ENCODE measurements at regions not wholly inside any gene's neighbourhood (a gene's known extent, or its start where the extent isn't known, plus 50 kb on each side); places are given as distances from the start of the nearest gene placed in this dataset.

DNA sequence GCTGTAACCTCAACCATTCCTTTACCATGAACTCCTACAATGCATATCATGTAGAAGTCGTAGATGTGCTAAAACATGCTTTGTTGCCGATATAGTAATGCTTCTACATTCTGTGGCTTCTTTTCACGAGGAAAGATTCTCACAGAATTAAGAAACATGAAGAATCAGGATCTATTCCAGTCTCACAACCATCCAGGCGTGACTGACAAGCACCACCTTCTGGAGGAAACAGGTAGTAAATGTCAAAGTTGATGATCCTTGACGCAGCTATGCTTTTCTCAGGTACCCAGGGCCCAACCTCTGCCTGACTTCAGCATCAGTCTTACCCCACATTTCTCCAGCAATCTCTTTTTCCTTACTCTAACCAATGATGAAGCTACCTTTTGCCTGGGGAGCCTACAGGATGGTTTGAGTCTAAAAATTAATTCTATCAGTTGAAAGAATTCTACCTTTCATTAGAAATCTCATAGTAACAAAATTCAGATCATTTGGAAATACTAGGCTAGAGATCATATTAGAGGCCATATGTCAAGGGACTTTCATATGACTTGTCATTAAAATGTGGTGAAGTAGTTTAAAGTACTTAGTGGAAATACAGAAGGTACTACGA lies 123.3 kb upstream of the RND3 start (continued):
- TF ChIP-seq, protein P1, sequence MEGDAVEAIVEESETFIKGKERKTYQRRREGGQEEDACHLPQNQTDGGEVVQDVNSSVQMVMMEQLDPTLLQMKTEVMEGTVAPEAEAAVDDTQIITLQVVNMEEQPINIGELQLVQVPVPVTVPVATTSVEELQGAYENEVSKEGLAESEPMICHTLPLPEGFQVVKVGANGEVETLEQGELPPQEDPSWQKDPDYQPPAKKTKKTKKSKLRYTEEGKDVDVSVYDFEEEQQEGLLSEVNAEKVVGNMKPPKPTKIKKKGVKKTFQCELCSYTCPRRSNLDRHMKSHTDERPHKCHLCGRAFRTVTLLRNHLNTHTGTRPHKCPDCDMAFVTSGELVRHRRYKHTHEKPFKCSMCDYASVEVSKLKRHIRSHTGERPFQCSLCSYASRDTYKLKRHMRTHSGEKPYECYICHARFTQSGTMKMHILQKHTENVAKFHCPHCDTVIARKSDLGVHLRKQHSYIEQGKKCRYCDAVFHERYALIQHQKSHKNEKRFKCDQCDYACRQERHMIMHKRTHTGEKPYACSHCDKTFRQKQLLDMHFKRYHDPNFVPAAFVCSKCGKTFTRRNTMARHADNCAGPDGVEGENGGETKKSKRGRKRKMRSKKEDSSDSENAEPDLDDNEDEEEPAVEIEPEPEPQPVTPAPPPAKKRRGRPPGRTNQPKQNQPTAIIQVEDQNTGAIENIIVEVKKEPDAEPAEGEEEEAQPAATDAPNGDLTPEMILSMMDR (tag by site-specific recombination; IDR thresholded peaks at IDR 0.05) = peak; percentile 46; the same call in 1 of the 2 replicates

DNA sequence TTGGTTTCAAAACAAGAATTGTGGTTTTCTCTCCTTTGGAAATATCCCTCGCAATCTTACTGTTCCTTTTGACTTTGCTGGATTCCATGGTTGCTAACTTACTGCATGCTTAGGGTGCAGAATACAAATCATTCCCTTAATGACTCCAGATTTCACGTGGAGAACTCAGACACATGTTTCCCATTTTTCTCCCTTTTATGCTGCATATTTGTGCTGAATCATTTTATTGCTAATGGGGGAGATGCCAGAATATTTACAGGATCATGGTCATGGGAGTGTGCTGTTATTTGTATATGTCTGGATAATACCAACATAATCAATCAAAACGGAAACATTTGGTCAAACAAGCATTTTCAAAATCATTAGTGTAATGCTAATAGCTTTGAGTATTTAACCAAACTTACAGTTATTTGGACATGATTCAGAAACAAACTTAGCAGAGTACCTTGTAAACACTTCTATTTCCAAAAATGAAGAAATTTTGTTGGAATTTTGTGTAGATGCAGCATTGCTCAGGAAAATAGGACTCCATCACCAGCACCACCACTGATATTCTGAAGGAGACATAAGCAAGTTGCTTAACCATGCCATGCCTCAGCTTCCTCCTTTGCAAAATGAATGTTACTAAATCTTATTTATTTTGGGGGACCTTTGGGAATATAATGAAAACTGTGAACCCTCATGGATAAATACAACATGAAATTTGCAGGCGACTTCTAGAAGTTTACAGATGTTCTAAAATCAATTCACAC lies 122.5 kb upstream of the RND3 start:
- no peaks in the 10 kb centered on the region for H3K9me3 ChIP-seq (ENCODE audit: control insufficient read depth, insufficient read depth, low read depth, low read length)
- CTCF ChIA-PET = interaction anchor here (0.7 to 1.8 kb wide), 3 partner anchors 9 to 129 kb away, joined by 3 to 14 read pairs (median 4); no protein-coding TSS in a partner anchor
- POLR2A ChIA-PET = no interaction called here
- no peaks in the 10 kb centered on the region for H3K36me3 ChIP-seq (ENCODE audit: control insufficient read depth in 2 of 2, insufficient read depth in 1 of 2, low read length in 2 of 2)
- H3K4me1 ChIP-seq (ENCODE audit: control insufficient read depth, insufficient read depth, low read length) = no peaks in the 10 kb centered on the region
- H3K4me3 ChIP-seq (ENCODE audit: low read depth, low read length) = no peak overlapping the region
- no peak overlapping the region for H3K27ac ChIP-seq (ENCODE audit: extremely low read depth, low read depth, low read length)
- no peak for TF ChIP-seq GLI4 (tag by site-specific recombination; IDR thresholded peaks at IDR 0.05)
- no peak for TF ChIP-seq MZF1 (tag by site-specific recombination; IDR thresholded peaks at IDR 0.05; ENCODE audit: borderline replicate concordance)
- TF ChIP-seq ZNF623 (tag by site-specific recombination; IDR thresholded peaks at IDR 0.05) = no peak
- TF ChIP-seq KLF16 (tag by site-specific recombination; IDR thresholded peaks at IDR 0.05) = no peak
- no peak for TF ChIP-seq ZNF423 (tag by site-specific recombination; IDR thresholded peaks at IDR 0.05)
- TF ChIP-seq WT1 (tag by site-specific recombination; IDR thresholded peaks at IDR 0.05) = no peak
- TF ChIP-seq ZNF660 (tag by site-specific recombination; IDR thresholded peaks at IDR 0.05) = no peak
- TF ChIP-seq ZNF350 (tag by site-specific recombination; IDR thresholded peaks at IDR 0.05) = no peak
- no peak for TF ChIP-seq RBAK (tag by site-specific recombination; IDR thresholded peaks at IDR 0.05)
- TF ChIP-seq, protein P2, sequence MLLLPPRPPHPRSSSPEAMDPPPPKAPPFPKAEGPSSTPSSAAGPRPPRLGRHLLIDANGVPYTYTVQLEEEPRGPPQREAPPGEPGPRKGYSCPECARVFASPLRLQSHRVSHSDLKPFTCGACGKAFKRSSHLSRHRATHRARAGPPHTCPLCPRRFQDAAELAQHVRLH (tag by site-specific recombination; IDR thresholded peaks at IDR 0.05) = no peak
- TF ChIP-seq, protein P3, sequence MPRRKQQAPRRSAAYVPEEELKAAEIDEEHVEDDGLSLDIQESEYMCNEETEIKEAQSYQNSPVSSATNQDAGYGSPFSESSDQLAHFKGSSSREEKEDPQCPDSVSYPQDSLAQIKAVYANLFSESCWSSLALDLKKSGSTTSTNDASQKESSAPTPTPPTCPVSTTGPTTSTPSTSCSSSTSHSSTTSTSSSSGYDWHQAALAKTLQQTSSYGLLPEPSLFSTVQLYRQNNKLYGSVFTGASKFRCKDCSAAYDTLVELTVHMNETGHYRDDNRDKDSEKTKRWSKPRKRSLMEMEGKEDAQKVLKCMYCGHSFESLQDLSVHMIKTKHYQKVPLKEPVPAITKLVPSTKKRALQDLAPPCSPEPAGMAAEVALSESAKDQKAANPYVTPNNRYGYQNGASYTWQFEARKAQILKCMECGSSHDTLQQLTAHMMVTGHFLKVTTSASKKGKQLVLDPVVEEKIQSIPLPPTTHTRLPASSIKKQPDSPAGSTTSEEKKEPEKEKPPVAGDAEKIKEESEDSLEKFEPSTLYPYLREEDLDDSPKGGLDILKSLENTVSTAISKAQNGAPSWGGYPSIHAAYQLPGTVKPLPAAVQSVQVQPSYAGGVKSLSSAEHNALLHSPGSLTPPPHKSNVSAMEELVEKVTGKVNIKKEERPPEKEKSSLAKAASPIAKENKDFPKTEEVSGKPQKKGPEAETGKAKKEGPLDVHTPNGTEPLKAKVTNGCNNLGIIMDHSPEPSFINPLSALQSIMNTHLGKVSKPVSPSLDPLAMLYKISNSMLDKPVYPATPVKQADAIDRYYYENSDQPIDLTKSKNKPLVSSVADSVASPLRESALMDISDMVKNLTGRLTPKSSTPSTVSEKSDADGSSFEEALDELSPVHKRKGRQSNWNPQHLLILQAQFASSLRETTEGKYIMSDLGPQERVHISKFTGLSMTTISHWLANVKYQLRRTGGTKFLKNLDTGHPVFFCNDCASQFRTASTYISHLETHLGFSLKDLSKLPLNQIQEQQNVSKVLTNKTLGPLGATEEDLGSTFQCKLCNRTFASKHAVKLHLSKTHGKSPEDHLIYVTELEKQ (tag by site-specific recombination; IDR thresholded peaks at IDR 0.05; ENCODE audit: borderline replicate concordance) = no peak
- TF ChIP-seq ZNF707 (tag by site-specific recombination; IDR thresholded peaks at IDR 0.05) = no peak
- TF ChIP-seq ZNF777 (tag by site-specific recombination; IDR thresholded peaks at IDR 0.05; ENCODE audit: borderline replicate concordance) = no peak
- no peak for TF ChIP-seq ZNF302 (tag by site-specific recombination; IDR thresholded peaks at IDR 0.05; ENCODE audit: low read depth)
- TF ChIP-seq ZNF654 (tag by site-specific recombination; IDR thresholded peaks at IDR 0.05; ENCODE audit: low read depth) = no peak
- TF ChIP-seq ZNF239 (tag by site-specific recombination; IDR thresholded peaks at IDR 0.05) = no peak

GRCh38 chr2:150608341-150608740 lies 120.9 kb upstream of the RND3 start:
- H3K27ac ChIP-seq (ENCODE audit: extremely low read depth, low read depth, low read length) = no peak overlapping the region
- ChIA-PET CTCF (interaction anchor here (0.6 to 0.8 kb wide), 2 partner anchors 187 to 1013 kb away, joined by 3 read pairs; no protein-coding TSS in a partner anchor), POLR2A (no interaction called here)
- H3K4me1 ChIP-seq (ENCODE audit: control insufficient read depth, insufficient read depth, low read length) = no peaks in the 10 kb centered on the region
- H3K4me3 ChIP-seq (ENCODE audit: low read depth, low read length) = no peak overlapping the region
- no peaks in the 10 kb centered on the region for H3K36me3 ChIP-seq (ENCODE audit: control insufficient read depth in 2 of 2, insufficient read depth in 1 of 2, low read length in 2 of 2)
- H3K9me3 ChIP-seq (ENCODE audit: control insufficient read depth, insufficient read depth, low read depth, low read length) = no peaks in the 10 kb centered on the region
- TF ChIP-seq ZNF791 (tag by site-specific recombination; IDR thresholded peaks at IDR 0.05) = no peak
- no peak for TF ChIP-seq ZNF24 (tag by site-specific recombination; IDR thresholded peaks at IDR 0.05)
- TF ChIP-seq ZNF221 (tag by site-specific recombination; IDR thresholded peaks at IDR 0.05; ENCODE audit: borderline replicate concordance) = no peak
- TF ChIP-seq, protein P4, sequence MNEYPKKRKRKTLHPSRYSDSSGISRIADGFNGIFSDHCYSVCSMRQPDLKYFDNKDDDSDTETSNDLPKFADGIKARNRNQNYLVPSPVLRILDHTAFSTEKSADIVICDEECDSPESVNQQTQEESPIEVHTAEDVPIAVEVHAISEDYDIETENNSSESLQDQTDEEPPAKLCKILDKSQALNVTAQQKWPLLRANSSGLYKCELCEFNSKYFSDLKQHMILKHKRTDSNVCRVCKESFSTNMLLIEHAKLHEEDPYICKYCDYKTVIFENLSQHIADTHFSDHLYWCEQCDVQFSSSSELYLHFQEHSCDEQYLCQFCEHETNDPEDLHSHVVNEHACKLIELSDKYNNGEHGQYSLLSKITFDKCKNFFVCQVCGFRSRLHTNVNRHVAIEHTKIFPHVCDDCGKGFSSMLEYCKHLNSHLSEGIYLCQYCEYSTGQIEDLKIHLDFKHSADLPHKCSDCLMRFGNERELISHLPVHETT (tag by site-specific recombination; IDR thresholded peaks at IDR 0.05) = no peak
- TF ChIP-seq, protein P5, sequence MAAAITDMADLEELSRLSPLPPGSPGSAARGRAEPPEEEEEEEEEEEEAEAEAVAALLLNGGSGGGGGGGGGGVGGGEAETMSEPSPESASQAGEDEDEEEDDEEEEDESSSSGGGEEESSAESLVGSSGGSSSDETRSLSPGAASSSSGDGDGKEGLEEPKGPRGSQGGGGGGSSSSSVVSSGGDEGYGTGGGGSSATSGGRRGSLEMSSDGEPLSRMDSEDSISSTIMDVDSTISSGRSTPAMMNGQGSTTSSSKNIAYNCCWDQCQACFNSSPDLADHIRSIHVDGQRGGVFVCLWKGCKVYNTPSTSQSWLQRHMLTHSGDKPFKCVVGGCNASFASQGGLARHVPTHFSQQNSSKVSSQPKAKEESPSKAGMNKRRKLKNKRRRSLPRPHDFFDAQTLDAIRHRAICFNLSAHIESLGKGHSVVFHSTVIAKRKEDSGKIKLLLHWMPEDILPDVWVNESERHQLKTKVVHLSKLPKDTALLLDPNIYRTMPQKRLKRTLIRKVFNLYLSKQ (tag by site-specific recombination; IDR thresholded peaks at IDR 0.05; ENCODE audit: borderline replicate concordance) = no peak
- TF ChIP-seq MEIS1 (CRISPR knock-in tag; IDR thresholded peaks at IDR 0.05; ENCODE audit: borderline replicate concordance) = no peak
- no peak for TF ChIP-seq ZFP41 (tag by site-specific recombination; IDR thresholded peaks at IDR 0.05; ENCODE audit: borderline replicate concordance)
- TF ChIP-seq ZBTB48 (tag by site-specific recombination; IDR thresholded peaks at IDR 0.05) = no peak

Measured in HEK293 (cell line).